Ishikawa (cell line): ENCODE measurements at regions not wholly inside any gene's neighbourhood (a gene's known extent, or its start where the extent isn't known, plus 50 kb on each side); places are given as distances from the start of the nearest gene placed in this dataset.

Experiments used
- CEBPB ChIP-seq: IDR thresholded peaks from 2 replicates; pipeline ENCODE4 v1.6.1; 2012
- CREB1 ChIP-seq: IDR thresholded peaks from 2 replicates; pipeline ENCODE4 v1.6.1; 2012; ENCODE audit warnings: low read depth
- EGR1 ChIP-seq: IDR thresholded peaks from 2 replicates; pipeline ENCODE4 v1.6.1; 2012
- EP300 ChIP-seq: IDR thresholded peaks from 2 replicates; pipeline ENCODE4 v1.6.1; 2012; ENCODE audit warnings: borderline replicate concordance
- FOXM1 ChIP-seq: IDR thresholded peaks from 2 replicates; pipeline ENCODE4 v1.6.1; 2012; ENCODE audit warnings: low read depth, borderline replicate concordance
- NFIC ChIP-seq: IDR thresholded peaks from 2 replicates; pipeline ENCODE4 v1.6.1; 2012
- RAD21 ChIP-seq: IDR thresholded peaks from 2 replicates; pipeline ENCODE4 v1.6.1; 2012; ENCODE audit warnings: low read depth
- TAF1 ChIP-seq: IDR thresholded peaks from 2 replicates; pipeline ENCODE4 v1.6.1; 2012; ENCODE audit warnings: low read depth, mild to moderate bottlenecking
- TCF12 ChIP-seq: IDR thresholded peaks from 2 replicates; pipeline ENCODE4 v1.6.1; 2012; ENCODE audit warnings: low read depth
- TEAD4 ChIP-seq: IDR thresholded peaks from 2 replicates; pipeline ENCODE4 v1.6.1; 2012
- YY1 ChIP-seq: IDR thresholded peaks from 2 replicates; pipeline ENCODE4 v1.6.1; 2012; ENCODE audit warnings: low read depth
- ZBTB7A ChIP-seq: IDR thresholded peaks from 2 replicates; pipeline ENCODE4 v1.6.1; 2012; ENCODE audit warnings: low read depth
- TF ChIP-seq, protein P1 (sequence below): IDR thresholded peaks from 2 replicates; pipeline ENCODE4 v1.6.1; 2012; ENCODE audit warnings: low read depth, mild to moderate bottlenecking
- TF ChIP-seq, protein P2 (sequence below): IDR thresholded peaks from 2 replicates; pipeline ENCODE4 v1.6.1; 2012
- TF ChIP-seq, protein P3 (sequence below): IDR thresholded peaks from 2 replicates; pipeline ENCODE4 v1.6.1; 2012

DNA sequence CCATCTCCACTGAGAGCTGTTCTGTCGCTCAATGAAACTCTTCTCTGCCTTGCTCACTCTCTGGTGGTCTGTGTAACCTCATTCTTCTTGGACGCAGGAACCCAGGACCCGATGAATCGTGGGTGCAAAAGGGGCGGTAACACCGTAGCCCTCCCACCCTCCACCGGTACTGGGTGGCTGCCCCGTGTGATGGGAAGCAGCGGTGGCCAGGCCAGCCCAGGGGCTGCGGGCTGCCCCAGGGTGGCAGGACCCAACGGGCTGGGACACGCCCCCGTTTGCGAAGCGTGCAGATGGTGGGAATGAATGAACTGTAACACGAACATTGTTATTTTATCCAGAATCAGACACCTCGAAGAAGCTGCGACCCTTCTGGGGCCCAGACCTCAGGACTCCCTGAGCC, 92.3 kb upstream of the BACE2 start:
- no peak for TF ChIP-seq TAF1
- no peak for TF ChIP-seq RAD21
- no peak for TF ChIP-seq FOXM1
- TF ChIP-seq CEBPB, result no peak
- TF ChIP-seq ZBTB7A, result no peak
- TF ChIP-seq TEAD4, result no peak
- TF ChIP-seq, protein P1, sequence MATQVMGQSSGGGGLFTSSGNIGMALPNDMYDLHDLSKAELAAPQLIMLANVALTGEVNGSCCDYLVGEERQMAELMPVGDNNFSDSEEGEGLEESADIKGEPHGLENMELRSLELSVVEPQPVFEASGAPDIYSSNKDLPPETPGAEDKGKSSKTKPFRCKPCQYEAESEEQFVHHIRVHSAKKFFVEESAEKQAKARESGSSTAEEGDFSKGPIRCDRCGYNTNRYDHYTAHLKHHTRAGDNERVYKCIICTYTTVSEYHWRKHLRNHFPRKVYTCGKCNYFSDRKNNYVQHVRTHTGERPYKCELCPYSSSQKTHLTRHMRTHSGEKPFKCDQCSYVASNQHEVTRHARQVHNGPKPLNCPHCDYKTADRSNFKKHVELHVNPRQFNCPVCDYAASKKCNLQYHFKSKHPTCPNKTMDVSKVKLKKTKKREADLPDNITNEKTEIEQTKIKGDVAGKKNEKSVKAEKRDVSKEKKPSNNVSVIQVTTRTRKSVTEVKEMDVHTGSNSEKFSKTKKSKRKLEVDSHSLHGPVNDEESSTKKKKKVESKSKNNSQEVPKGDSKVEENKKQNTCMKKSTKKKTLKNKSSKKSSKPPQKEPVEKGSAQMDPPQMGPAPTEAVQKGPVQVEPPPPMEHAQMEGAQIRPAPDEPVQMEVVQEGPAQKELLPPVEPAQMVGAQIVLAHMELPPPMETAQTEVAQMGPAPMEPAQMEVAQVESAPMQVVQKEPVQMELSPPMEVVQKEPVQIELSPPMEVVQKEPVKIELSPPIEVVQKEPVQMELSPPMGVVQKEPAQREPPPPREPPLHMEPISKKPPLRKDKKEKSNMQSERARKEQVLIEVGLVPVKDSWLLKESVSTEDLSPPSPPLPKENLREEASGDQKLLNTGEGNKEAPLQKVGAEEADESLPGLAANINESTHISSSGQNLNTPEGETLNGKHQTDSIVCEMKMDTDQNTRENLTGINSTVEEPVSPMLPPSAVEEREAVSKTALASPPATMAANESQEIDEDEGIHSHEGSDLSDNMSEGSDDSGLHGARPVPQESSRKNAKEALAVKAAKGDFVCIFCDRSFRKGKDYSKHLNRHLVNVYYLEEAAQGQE, result no peak
- TF ChIP-seq, protein P2, sequence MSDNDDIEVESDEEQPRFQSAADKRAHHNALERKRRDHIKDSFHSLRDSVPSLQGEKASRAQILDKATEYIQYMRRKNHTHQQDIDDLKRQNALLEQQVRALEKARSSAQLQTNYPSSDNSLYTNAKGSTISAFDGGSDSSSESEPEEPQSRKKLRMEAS, result no peak
- no peak for TF ChIP-seq YY1
- TF ChIP-seq EGR1, result no peak
- no peak for TF ChIP-seq TCF12
- no peak for TF ChIP-seq EP300
- TF ChIP-seq, protein P3, sequence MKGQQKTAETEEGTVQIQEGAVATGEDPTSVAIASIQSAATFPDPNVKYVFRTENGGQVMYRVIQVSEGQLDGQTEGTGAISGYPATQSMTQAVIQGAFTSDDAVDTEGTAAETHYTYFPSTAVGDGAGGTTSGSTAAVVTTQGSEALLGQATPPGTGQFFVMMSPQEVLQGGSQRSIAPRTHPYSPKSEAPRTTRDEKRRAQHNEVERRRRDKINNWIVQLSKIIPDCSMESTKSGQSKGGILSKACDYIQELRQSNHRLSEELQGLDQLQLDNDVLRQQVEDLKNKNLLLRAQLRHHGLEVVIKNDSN, result no peak
- no peak for TF ChIP-seq CREB1
- TF ChIP-seq NFIC, result no peak

DNA sequence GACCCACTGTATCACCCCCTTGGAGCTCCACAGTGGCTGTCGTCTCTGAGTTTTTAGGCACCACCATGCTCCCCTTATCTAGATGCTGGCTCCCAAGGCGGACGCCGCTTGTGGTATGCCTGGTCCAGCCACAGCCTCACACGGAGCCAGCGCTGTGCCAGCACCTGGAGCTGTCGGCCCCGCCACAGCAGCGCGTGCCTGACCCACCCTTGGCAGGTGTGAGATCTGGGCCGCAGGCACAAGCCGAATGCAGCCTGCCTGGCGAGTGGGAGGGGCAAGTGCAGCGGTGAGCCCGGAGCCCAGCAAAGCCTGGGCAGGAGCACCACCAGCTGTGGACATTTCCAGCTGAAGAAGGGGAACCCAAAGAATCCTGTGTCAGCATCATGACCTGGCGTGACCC, 91.9 kb upstream of the BACE2 start:
- no peak for TF ChIP-seq RAD21
- no peak for TF ChIP-seq ZBTB7A
- TF ChIP-seq, protein P2, result no peak
- TF ChIP-seq, protein P1, result no peak
- TF ChIP-seq YY1, result no peak
- TF ChIP-seq NFIC, result no peak
- TF ChIP-seq CREB1, result no peak
- no peak for TF ChIP-seq CEBPB

DNA sequence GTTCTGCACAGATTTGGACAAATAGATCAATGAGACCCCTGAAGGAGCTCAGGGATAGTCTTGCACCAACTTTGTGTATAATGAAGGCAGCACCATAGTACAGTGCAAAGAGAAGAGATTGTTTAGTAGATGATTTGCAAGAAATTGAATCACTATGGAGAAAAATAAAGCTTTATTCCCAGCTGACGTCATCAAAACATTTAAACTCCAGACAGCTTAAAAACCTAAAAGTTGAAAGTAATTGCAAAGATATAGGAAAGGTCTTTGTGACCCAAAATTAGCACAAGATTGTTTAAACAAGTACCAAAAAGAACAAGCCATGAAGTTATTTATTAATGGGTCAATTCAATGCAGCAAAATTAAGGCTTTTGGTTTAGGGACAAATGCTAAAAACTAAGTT, 88.8 kb upstream of the BACE2 start:
- TF ChIP-seq, protein P3, result no peak

DNA sequence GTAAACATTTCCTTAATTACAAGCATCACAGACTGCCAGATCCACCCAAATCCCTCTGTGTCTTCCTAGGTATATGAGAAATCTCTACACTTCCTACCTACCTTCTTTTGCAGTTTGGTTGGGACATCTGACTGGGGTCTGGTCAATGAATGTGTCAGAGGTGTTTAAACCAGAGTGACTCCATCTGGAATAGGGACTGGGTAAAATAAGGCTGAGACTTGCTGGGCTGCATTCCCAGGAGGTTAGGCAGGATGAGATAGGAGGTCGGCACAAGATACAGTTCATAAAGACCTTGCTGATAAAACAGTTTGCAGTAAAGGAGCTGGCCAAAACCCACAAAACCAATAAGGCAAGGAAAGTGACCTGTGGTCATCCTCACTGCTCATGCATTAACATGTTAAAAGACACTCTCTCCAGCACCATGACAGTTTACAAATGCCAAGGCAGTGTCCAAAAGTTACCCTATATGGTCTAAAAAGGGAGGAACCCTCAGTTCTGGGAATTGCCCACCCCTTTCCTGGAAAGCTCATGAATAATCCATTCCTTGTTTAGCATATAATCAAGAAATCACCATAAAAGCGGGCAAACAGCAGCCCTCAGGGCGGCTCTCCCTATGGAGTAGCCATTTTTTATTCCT, 87.4 kb upstream of the BACE2 start:
- TF ChIP-seq CREB1, result no peak
- no peak for TF ChIP-seq CEBPB

DNA sequence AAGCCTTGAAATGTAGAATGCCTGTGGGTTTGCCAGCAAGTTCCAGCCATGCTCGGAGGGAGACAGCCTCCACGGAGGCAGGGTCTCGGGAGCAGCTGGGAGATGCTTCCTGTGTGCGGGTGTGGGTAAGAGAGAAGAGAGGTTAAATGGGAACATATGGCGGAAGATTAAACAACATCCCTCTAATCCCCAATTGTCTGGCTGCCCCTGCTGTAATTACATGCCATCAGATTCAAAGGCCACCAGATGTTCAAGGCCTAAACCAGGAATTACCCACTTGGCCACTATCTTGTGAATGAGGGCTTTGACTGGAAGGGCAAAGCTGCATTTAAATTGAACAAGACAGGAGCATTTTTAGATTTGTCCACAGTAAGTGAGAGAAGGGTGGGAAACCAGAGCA, 81.4 kb upstream of the BACE2 start:
- TF ChIP-seq, protein P2, result no peak
- TF ChIP-seq TCF12 (no peak), CREB1 (no peak), NFIC (no peak), RAD21 (no peak)
- TF ChIP-seq, protein P1, result no peak
- TF ChIP-seq, protein P3, result no peak
